A673 (cell line): ENCODE measurements at regions not wholly inside any gene's neighbourhood (a gene's known extent, or its start where the extent isn't known, plus 50 kb on each side); places are given as distances from the start of the nearest gene placed in this dataset.

Experiments
- BruUV-seq: library from RNA; stranded (reverse); fragments of 400-500 nt; replicated peaks from 2 replicates; lab custom pipeline; 2021; lab: Mats Ljungman, UMichigan
- CTCF ChIA-PET: fragments of 300-600 bp; sonication (Branson Sonifier 250); formaldehyde crosslinking; loops from one replicate; lab custom pipeline; 2022; ENCODE audit warnings: antibody characterized with exemption; lab: Charles Lee
- POLR2A ChIA-PET: fragments of 300-600 bp; sonication (Branson Sonifier 250); formaldehyde crosslinking; loops from one replicate; lab custom pipeline; 2022; ENCODE audit warnings: antibody characterized with exemption; ENCODE audit not compliant: low non-redundant PET; lab: Charles Lee
- DNase-seq: peaks from one replicate; pipeline ENCODE4 v3.0.0-alpha.2; 2015; ENCODE audit warnings: low spot score
- H3K27ac ChIP-seq: fragments of 200-600 bp; sonication (generic); 2 replicates; pipeline ENCODE4 v1.5.1; 2016; ENCODE audit warnings: mixed run types, low read depth, mild to moderate bottlenecking, mixed read lengths, antibody characterized with exemption, low read length; ENCODE audit not compliant: poor library complexity, severe bottlenecking
- H3K27me3 ChIP-seq: fragments of 200-600 bp; sonication (generic); replicated peaks from 2 replicates; pipeline ENCODE4 v1.6.1; 2017; ENCODE audit warnings: mixed run types, low read depth, mild to moderate bottlenecking, mixed read lengths, antibody characterized with exemption, low read length; ENCODE audit not compliant: insufficient read depth, poor library complexity
- H3K36me3 ChIP-seq: fragments of 200-600 bp; sonication (generic); 2 replicates; pipeline ENCODE4 v1.6.1; 2016; ENCODE audit warnings: mixed run types, mild to moderate bottlenecking, mixed read lengths, antibody characterized with exemption, low read length; ENCODE audit not compliant: insufficient read depth, poor library complexity, severe bottlenecking
- H3K4me1 ChIP-seq: fragments of 200-600 bp; sonication (generic); 2 replicates; pipeline ENCODE4 v1.6.1; 2017; ENCODE audit warnings: mixed run types, mild to moderate bottlenecking, mixed read lengths, antibody characterized with exemption, low read length; ENCODE audit not compliant: insufficient read depth, poor library complexity, severe bottlenecking
- H3K4me3 ChIP-seq: fragments of 200-600 bp; sonication (generic); 2 replicates; pipeline ENCODE4 v1.5.1; 2016; ENCODE audit warnings: low read depth, mixed run types, mild to moderate bottlenecking, mixed read lengths, low read length; ENCODE audit not compliant: poor library complexity, severe bottlenecking
- H3K9me3 ChIP-seq: fragments of 200-600 bp; sonication (generic); 2 replicates; pipeline ENCODE4 v1.6.1; 2016; ENCODE audit warnings: mixed run types, low read depth, mild to moderate bottlenecking, mixed read lengths, antibody characterized with exemption, low read length; ENCODE audit not compliant: poor library complexity, severe bottlenecking
- CTCF ChIP-seq: fragments of 300-800, 200-600 bp; sonication (generic); conservative IDR thresholded peaks from 2 replicates; pipeline ENCODE4 v1.5.1; 2017; ENCODE audit warnings: low read depth, mild to moderate bottlenecking, antibody characterized with exemption, low read length, moderate library complexity, mixed read lengths
- EZH2 ChIP-seq: fragments of 200-600 bp; sonication (generic); IDR thresholded peaks from 2 replicates; pipeline ENCODE4 v1.6.1; 2017; ENCODE audit warnings: borderline replicate concordance, low read depth, mild to moderate bottlenecking, mixed read lengths, antibody characterized with exemption, low read length; ENCODE audit not compliant: poor library complexity, severe bottlenecking
- intact Hi-C: fragments of 100-400 bp; cut with micrococcal nuclease; formaldehyde crosslinking; loops from one replicate; pipeline ENCODE4 v1.10.0; 2022; ENCODE audit not compliant: unreplicated experiment

GRCh38 chr4:173682609-173683008, 152.6 kb upstream of the HAND2 start:
- H3K4me3 ChIP-seq: no peak overlapping the region
- no peak for DNase-seq
- intact Hi-C loops: no loop called here
- ChIA-PET CTCF (no interaction called here), POLR2A (no interaction called here)
- H3K27ac ChIP-seq: no peak overlapping the region
- H3K27me3 ChIP-seq: no peaks in the 10 kb centered on the region
- no TSS peak for BruUV-seq
- no peaks in the 10 kb centered on the region for H3K36me3 ChIP-seq
- no peaks in the 10 kb centered on the region for H3K4me1 ChIP-seq
- no peaks in the 10 kb centered on the region for H3K9me3 ChIP-seq
- TF ChIP-seq CTCF (no peak), EZH2 (no peak)

- intact Hi-C loops: no loop called here
- TF ChIP-seq CTCF: no peak
- no peak for TF ChIP-seq EZH2
- H3K9me3 ChIP-seq: no peaks in the 10 kb centered on the region
- ChIA-PET CTCF (no interaction called here), POLR2A (no interaction called here)
- no peak overlapping the region for H3K4me3 ChIP-seq
- no TSS peak for BruUV-seq
- no peak for DNase-seq
- H3K27ac ChIP-seq: no peak overlapping the region
- H3K4me1 ChIP-seq: no peaks in the 10 kb centered on the region
- H3K36me3 ChIP-seq: no peaks in the 10 kb centered on the region
- H3K27me3 ChIP-seq: no peaks in the 10 kb centered on the region
Observed at GRCh38 chr4:173680278-173680677, 150.2 kb upstream of the HAND2 start.

- Histone ChIP-seq H3K9me3 (no peaks in the 10 kb centered on the region), H3K27me3 (no peaks in the 10 kb centered on the region), H3K4me1 (no peaks in the 10 kb centered on the region), H3K36me3 (no peaks in the 10 kb centered on the region), H3K27ac (no peak overlapping the region), H3K4me3 (no peak overlapping the region)
- TF ChIP-seq CTCF (no peak), EZH2 (no peak)
- POLR2A ChIA-PET: no interaction called here
- CTCF ChIA-PET: no interaction called here
- BruUV-seq: no TSS peak
- intact Hi-C loops: no loop called here
- DNase-seq: no peak
Observed at GRCh38 chr4:173675446-173675845, 145.4 kb upstream of the HAND2 start.
